Thoracic aorta (tissue), 2 donors: ENCODE measurements at regions not wholly inside any gene's neighbourhood (a gene's known extent, or its start where the extent isn't known, plus 50 kb on each side); places are given as distances from the start of the nearest gene placed in this dataset.

Source experiments
- ATAC-seq: fragments of 150-250 bp; one replicate; pipeline ENCODE4 v1.8.0; 2017; ENCODE audit warnings: low read depth; ENCODE audit not compliant: insufficient number of reproducible peaks, low FRiP score
- DNase-seq: peaks from one replicate; pipeline ENCODE4 v3.0.0-alpha.2; 2020; ENCODE audit warnings: low spot score
- H3K27ac ChIP-seq, 2 donors: fragments of 200-600 bp; sonication (generic); 1 replicate in 1 of 2; 2 replicates in 1 of 2; pipeline ENCODE4 v1.5.1; 2016; ENCODE audit warnings: mild to moderate bottlenecking in 2 of 2, moderate library complexity in 2 of 2
- H3K27me3 ChIP-seq: fragments of 200-600 bp; sonication (generic); replicated peaks from 2 replicates; pipeline ENCODE4 v1.6.0; 2016; ENCODE audit warnings: mild to moderate bottlenecking; ENCODE audit not compliant: insufficient read depth
- H3K36me3 ChIP-seq: fragments of 200-600 bp; sonication (generic); one replicate; pipeline ENCODE4 v1.5.1; 2016
- H3K4me1 ChIP-seq, 2 donors: fragments of 200-600 bp; sonication (generic); 1 replicate in 1 of 2; 2 replicates in 1 of 2; pipeline versions ENCODE4 v1.5.1 to v1.6.0; 2016; ENCODE audit warnings: low read depth in 2 of 2, mild to moderate bottlenecking in 1 of 2; ENCODE audit not compliant: control insufficient read depth in 1 of 2
- H3K4me3 ChIP-seq: fragments of 200-600 bp; sonication (generic); 2 replicates; pipeline ENCODE4 v1.5.1; 2016; ENCODE audit warnings: mild to moderate bottlenecking
- H3K9me3 ChIP-seq: fragments of 200-600 bp; sonication (generic); 2 replicates; pipeline ENCODE4 v1.5.1; 2016
- CTCF ChIP-seq: fragments of 200-600 bp; sonication (generic); IDR thresholded peaks from one replicate; pipeline ENCODE4 v1.5.1; 2019; ENCODE audit warnings: antibody characterized with exemption

- Histone ChIP-seq H3K9me3 (no peaks in the 10 kb centered on the region), H3K27me3 (no peaks in the 10 kb centered on the region), H3K4me3 (no peak overlapping the region), H3K27ac (no peak overlapping the region), H3K4me1 (no peaks in the 10 kb centered on the region), H3K36me3 (no peaks in the 10 kb centered on the region)
- ATAC-seq (no peak), DNase-seq (no peak)
- TF ChIP-seq CTCF, result no peak
Observed at GRCh38 chr4:127084666-127085065, 548.1 kb upstream of the INTU start.

- ATAC-seq, result no peak
- Histone ChIP-seq H3K4me1 (no peaks in the 10 kb centered on the region), H3K27ac (no peak overlapping the region), H3K27me3 (no peaks in the 10 kb centered on the region), H3K36me3 (no peaks in the 10 kb centered on the region), H3K9me3 (no peaks in the 10 kb centered on the region), H3K4me3 (no peak overlapping the region)
- no peak for DNase-seq
- no peak for TF ChIP-seq CTCF
Observed at GRCh38 chr4:127097061-127097460, 535.7 kb upstream of the INTU start.

GRCh38 chr4:127102361-127102760, 530.4 kb upstream of the INTU start:
- no peaks in the 10 kb centered on the region for H3K27me3 ChIP-seq
- no peak overlapping the region for H3K27ac ChIP-seq
- H3K4me1 ChIP-seq, result no peaks in the 10 kb centered on the region
- ATAC-seq, result no peak
- no peaks in the 10 kb centered on the region for H3K9me3 ChIP-seq
- no peak overlapping the region for H3K4me3 ChIP-seq
- TF ChIP-seq CTCF, result no peak
- H3K36me3 ChIP-seq, result no peaks in the 10 kb centered on the region
- DNase-seq, result no peak

- no peak for TF ChIP-seq CTCF
- Histone ChIP-seq H3K36me3 (no peaks in the 10 kb centered on the region), H3K27me3 (no peaks in the 10 kb centered on the region), H3K4me1 (no peaks in the 10 kb centered on the region), H3K9me3 (no peaks in the 10 kb centered on the region), H3K4me3 (no peak overlapping the region), H3K27ac (no peak overlapping the region)
- ATAC-seq (no peak), DNase-seq (no peak)
Observed at GRCh38 chr4:127103681-127104115, 529.1 kb upstream of the INTU start.

- no peaks in the 10 kb centered on the region for H3K4me1 ChIP-seq
- H3K9me3 ChIP-seq, result no peaks in the 10 kb centered on the region
- no peak overlapping the region for H3K27ac ChIP-seq
- no peak for TF ChIP-seq CTCF
- H3K36me3 ChIP-seq, result no peaks in the 10 kb centered on the region
- no peaks in the 10 kb centered on the region for H3K27me3 ChIP-seq
- ATAC-seq, result no peak
- no peak for DNase-seq
- no peak overlapping the region for H3K4me3 ChIP-seq
Observed at GRCh38 chr4:127113844-127114362, 518.9 kb upstream of the INTU start.
